Activated naive CD4-positive, alpha-beta T cell treated with anti-CD3 and anti-CD28 coated beads for 36 hours (primary cell): ENCODE measurements at regions not wholly inside any gene's neighbourhood (a gene's known extent, or its start where the extent isn't known, plus 50 kb on each side); places are given as distances from the start of the nearest gene placed in this dataset.

ENCODE experiments used
- CTCF ChIA-PET: fragments of 350-600 bp; sonication (Branson Sonifier 250); formaldehyde crosslinking; loops from one replicate; lab custom pipeline; 2021; ENCODE audit warnings: antibody characterized with exemption; lab: Charles Lee
- DNase-seq: peaks from one replicate; pipeline ENCODE4 v3.0.0-alpha.2; 2020
- H3K27ac Mint-ChIP-seq: one replicate; pipeline ENCODE4 v1.8.0; 2021; ENCODE audit warnings: mild to moderate bottlenecking, mixed read lengths
- H3K27me3 Mint-ChIP-seq: one replicate; pipeline ENCODE4 v1.8.0; 2021; ENCODE audit warnings: low read depth, mixed read lengths
- H3K36me3 Mint-ChIP-seq: one replicate; pipeline ENCODE4 v1.8.0; 2021; ENCODE audit warnings: low read depth, mixed read lengths
- H3K4me1 Mint-ChIP-seq: one replicate; pipeline ENCODE4 v1.8.0; 2021; ENCODE audit warnings: low read depth, mixed read lengths
- H3K4me3 Mint-ChIP-seq: one replicate; pipeline ENCODE4 v1.8.0; 2021; ENCODE audit warnings: mild to moderate bottlenecking, moderate library complexity, mixed read lengths
- H3K9me3 Mint-ChIP-seq: one replicate; pipeline ENCODE4 v1.8.0; 2021; ENCODE audit warnings: mixed read lengths
- intact Hi-C: fragments of 100-400 bp; cut with micrococcal nuclease; formaldehyde crosslinking; loops from one replicate; pipeline ENCODE4 v1.15.1; 2023

GRCh38 chr18:78531637-78532036 is 448.0 kb upstream of the SALL3 start:
- Mint-ChIP-seq H3K4me1 (no peaks in the 10 kb centered on the region), H3K27me3 (peaks cover 6% of the 10 kb centered on the region), H3K36me3 (no peaks in the 10 kb centered on the region), H3K4me3 (no peak overlapping the region), H3K27ac (no peak overlapping the region), H3K9me3 (no peaks in the 10 kb centered on the region)
- intact Hi-C loops = no loop called here
- CTCF ChIA-PET = no interaction called here
- no peak for DNase-seq

GRCh38 chr18:78538669-78539440 is 440.8 kb upstream of the SALL3 start:
- intact Hi-C loops = no loop called here
- Mint-ChIP-seq H3K27me3 (peaks cover 2% of the 10 kb centered on the region), H3K4me3 (no peak overlapping the region), H3K36me3 (no peaks in the 10 kb centered on the region), H3K27ac (no peak overlapping the region), H3K4me1 (no peaks in the 10 kb centered on the region), H3K9me3 (no peaks in the 10 kb centered on the region)
- CTCF ChIA-PET = no interaction called here
- DNase-seq = no peak

- Mint-ChIP-seq H3K36me3 (no peaks in the 10 kb centered on the region), H3K9me3 (no peaks in the 10 kb centered on the region), H3K27ac (no peak overlapping the region), H3K4me3 (no peak overlapping the region), H3K4me1 (no peaks in the 10 kb centered on the region), H3K27me3 (peaks cover 2% of the 10 kb centered on the region)
- intact Hi-C loops = no loop called here
- CTCF ChIA-PET = no interaction called here
- no peak for DNase-seq
Measured at GRCh38 chr18:78540636-78541529, 438.7 kb upstream of the SALL3 start.

- intact Hi-C loops = no loop called here
- DNase-seq = no peak
- H3K36me3 Mint-ChIP-seq = no peaks in the 10 kb centered on the region
- peaks cover 2% of the 10 kb centered on the region for H3K27me3 Mint-ChIP-seq
- CTCF ChIA-PET = no interaction called here
- no peak overlapping the region for H3K27ac Mint-ChIP-seq
- H3K4me1 Mint-ChIP-seq = no peaks in the 10 kb centered on the region
- no peaks in the 10 kb centered on the region for H3K9me3 Mint-ChIP-seq
- no peak overlapping the region for H3K4me3 Mint-ChIP-seq
Measured at GRCh38 chr18:78542204-78542603, 437.4 kb upstream of the SALL3 start.

- no peaks in the 10 kb centered on the region for H3K4me1 Mint-ChIP-seq
- H3K27me3 Mint-ChIP-seq = peaks cover 2% of the 10 kb centered on the region
- no peaks in the 10 kb centered on the region for H3K36me3 Mint-ChIP-seq
- no peak for DNase-seq
- CTCF ChIA-PET = no interaction called here
- H3K9me3 Mint-ChIP-seq = no peaks in the 10 kb centered on the region
- intact Hi-C loops = no loop called here
- no peak overlapping the region for H3K27ac Mint-ChIP-seq
- no peak overlapping the region for H3K4me3 Mint-ChIP-seq
Measured at GRCh38 chr18:78543201-78543725, 436.4 kb upstream of the SALL3 start.

- CTCF ChIA-PET = no interaction called here
- intact Hi-C loops = no loop called here
- H3K4me3 Mint-ChIP-seq = no peak overlapping the region
- no peak for DNase-seq
- H3K36me3 Mint-ChIP-seq = no peaks in the 10 kb centered on the region
- H3K27ac Mint-ChIP-seq = no peak overlapping the region
- H3K9me3 Mint-ChIP-seq = peaks cover 2% of the 10 kb centered on the region
- no peaks in the 10 kb centered on the region for H3K4me1 Mint-ChIP-seq
- H3K27me3 Mint-ChIP-seq = no peaks in the 10 kb centered on the region
Measured at GRCh38 chr18:78546281-78546680, 433.3 kb upstream of the SALL3 start.

GRCh38 chr18:78547817-78548216 is 431.8 kb upstream of the SALL3 start:
- no peak overlapping the region for H3K27ac Mint-ChIP-seq
- no peak for DNase-seq
- H3K4me3 Mint-ChIP-seq = no peak overlapping the region
- CTCF ChIA-PET = no interaction called here
- H3K4me1 Mint-ChIP-seq = no peaks in the 10 kb centered on the region
- intact Hi-C loops = no loop called here
- H3K36me3 Mint-ChIP-seq = no peaks in the 10 kb centered on the region
- H3K27me3 Mint-ChIP-seq = no peaks in the 10 kb centered on the region
- H3K9me3 Mint-ChIP-seq = peaks cover 2% of the 10 kb centered on the region

- intact Hi-C loops = no loop called here
- Mint-ChIP-seq H3K27me3 (no peaks in the 10 kb centered on the region), H3K4me3 (no peak overlapping the region), H3K4me1 (no peaks in the 10 kb centered on the region), H3K9me3 (peaks cover 2% of the 10 kb centered on the region), H3K27ac (no peak overlapping the region), H3K36me3 (no peaks in the 10 kb centered on the region)
- CTCF ChIA-PET = no interaction called here
- no peak for DNase-seq
Measured at GRCh38 chr18:78548261-78549058, 431.2 kb upstream of the SALL3 start.

GRCh38 chr18:78549971-78550370 is 429.6 kb upstream of the SALL3 start:
- peaks cover 10% of the 10 kb centered on the region for H3K9me3 Mint-ChIP-seq
- no peaks in the 10 kb centered on the region for H3K4me1 Mint-ChIP-seq
- no peak overlapping the region for H3K27ac Mint-ChIP-seq
- no peaks in the 10 kb centered on the region for H3K27me3 Mint-ChIP-seq
- H3K4me3 Mint-ChIP-seq = no peak overlapping the region
- DNase-seq = no peak
- intact Hi-C loops = no loop called here
- CTCF ChIA-PET = no interaction called here
- no peaks in the 10 kb centered on the region for H3K36me3 Mint-ChIP-seq

- DNase-seq = no peak
- intact Hi-C loops = loop anchor here (5.0 kb wide), 1 partner anchor 102 kb away; no protein-coding TSS in a partner anchor
- Mint-ChIP-seq H3K9me3 (peaks cover 21% of the 10 kb centered on the region), H3K4me3 (no peak overlapping the region), H3K4me1 (no peaks in the 10 kb centered on the region), H3K36me3 (no peaks in the 10 kb centered on the region), H3K27me3 (no peaks in the 10 kb centered on the region), H3K27ac (no peak overlapping the region)
- CTCF ChIA-PET = no interaction called here
Measured at GRCh38 chr18:78554944-78555608, 424.5 kb upstream of the SALL3 start.

GRCh38 chr18:78557371-78557770 is 422.2 kb upstream of the SALL3 start:
- CTCF ChIA-PET = no interaction called here
- Mint-ChIP-seq H3K4me1 (no peaks in the 10 kb centered on the region), H3K9me3 (peaks cover 21% of the 10 kb centered on the region), H3K36me3 (no peaks in the 10 kb centered on the region), H3K27ac (no peak overlapping the region), H3K27me3 (no peaks in the 10 kb centered on the region), H3K4me3 (no peak overlapping the region)
- intact Hi-C loops = loop anchor here (5.0 kb wide), 1 partner anchor 100 kb away; no protein-coding TSS in a partner anchor
- no peak for DNase-seq
